Left hindlimb (tissue), 1 donor: ENCODE measurements at regions not wholly inside any gene's neighbourhood (a gene's known extent, or its start where the extent isn't known, plus 50 kb on each side); places are given as distances from the start of the nearest gene placed in this dataset.

ENCODE experiments used
- DNase-seq: peaks from one replicate; pipeline ENCODE4 v3.0.0-alpha.2; 2018

GRCh38 chr3:104988496-104988895, 378.2 kb upstream of the ALCAM start:
- no peak for DNase-seq

DNA sequence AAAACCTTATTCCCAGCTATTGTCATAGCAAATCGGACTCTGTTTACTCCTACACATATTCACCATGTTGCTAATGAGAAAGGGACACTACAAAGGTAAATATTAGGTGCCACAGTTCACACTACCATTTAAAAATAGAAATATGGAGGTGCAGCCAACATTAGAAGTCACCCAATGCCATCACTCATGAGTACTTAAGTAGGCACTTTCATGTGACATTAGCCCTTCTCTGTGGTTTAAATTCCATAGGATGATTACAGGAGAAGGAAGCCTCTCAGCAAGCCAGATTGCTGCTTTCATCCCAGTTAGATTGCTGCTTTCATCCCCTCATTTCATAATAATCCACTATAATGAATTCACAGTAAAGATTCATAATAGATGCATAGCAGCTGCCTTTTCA, 376.8 kb upstream of the ALCAM start:
- no peak for DNase-seq

- no peak for DNase-seq
Observed at GRCh38 chr3:104990758-104991157, 376.0 kb upstream of the ALCAM start.

DNA sequence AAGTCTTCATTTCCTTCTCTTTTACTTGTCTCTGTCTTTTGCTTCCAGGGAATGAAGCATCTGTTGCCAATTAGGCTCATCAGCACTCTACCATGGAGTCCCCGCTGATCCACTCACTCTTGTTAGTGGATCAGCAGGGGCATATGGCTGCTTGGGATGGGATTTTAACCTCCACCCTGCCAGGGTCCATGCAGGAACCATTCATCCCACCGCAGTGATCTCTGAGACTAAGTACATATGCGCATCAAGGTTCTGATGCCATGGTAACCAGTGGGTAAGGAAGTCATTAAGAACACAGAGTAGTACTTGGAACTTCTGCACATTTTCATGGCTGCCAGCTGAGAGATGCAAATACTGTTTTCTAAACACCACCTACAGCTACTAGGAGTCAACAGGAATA, 374.0 kb upstream of the ALCAM start:
- no peak for DNase-seq

DNA sequence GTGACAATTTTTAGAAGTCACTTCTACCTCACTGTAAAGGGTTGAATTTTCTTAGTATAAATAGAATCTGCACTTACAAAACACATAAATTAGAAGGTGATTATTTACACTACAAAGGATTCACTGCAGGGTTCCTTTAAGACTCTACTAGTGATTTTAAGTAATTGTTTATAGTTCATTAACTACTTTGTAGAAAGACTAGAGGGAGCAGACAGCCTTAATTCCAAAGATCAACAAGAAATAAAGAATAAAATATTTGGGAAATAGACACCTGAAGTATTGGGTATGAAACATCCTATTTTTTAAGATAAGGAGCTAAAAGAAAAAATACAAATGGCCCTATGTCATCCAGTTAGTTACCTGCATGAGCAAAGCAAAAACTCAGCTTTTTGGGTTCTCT, 360.5 kb upstream of the ALCAM start:
- DNase-seq = no peak

DNA sequence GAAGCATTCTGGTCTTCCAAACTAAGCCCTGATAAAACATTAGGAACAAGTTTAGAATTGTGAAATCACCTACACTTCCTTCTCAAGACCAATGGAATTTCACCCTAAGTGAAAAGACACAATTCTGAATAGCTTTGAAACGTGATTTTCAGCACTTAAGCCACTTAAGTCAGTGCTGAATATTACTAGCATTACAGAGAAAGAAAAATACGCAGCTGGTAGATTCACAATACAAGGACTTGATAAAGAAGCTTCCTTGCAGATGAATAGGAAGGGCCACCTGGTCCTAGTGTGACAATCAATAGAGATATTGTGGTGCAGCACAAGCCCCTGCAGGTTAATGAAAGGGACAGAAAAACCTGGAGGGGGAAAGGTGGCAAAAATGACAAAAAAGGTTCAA, 353.1 kb upstream of the ALCAM start:
- no peak for DNase-seq

DNA sequence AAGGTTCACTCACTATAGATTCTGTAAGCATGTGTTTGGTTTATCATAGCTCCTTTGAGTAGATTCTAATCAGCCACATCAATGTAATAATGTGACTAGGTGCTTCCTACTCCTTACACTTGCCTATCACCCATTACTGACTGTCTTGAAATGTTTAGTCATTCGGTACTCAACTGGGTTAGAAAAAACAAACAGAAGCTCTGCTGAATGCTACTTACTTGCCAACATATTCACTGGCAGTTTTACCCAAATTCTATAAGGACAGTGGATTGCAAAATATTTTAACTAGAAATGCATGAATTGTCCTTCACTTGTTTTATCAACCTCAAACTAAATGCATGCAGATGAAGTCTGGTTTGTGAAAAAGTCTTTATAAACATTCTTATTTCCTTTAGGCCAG, 352.1 kb upstream of the ALCAM start:
- DNase-seq = no peak

GRCh38 chr3:105022813-105023212, 343.9 kb upstream of the ALCAM start:
- DNase-seq = no peak

DNA sequence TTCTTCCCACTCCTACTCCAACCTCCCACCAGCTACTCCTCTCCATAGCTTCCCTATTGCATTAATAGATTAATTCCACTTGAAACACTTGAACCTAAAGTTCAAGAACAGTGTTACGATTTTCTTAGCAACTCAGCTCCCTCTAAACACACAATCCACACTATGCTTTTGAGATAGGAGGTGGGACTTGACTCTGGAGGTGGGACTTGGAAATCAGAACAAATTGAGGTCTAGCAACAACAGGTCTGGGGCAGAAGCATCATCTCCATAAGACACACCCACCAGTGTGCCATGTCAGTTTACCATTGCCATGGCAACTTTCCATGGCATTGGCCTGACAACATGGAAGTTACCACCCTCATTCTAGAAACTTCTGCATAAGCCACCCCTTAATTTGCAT, 336.5 kb upstream of the ALCAM start:
- no peak for DNase-seq

- no peak for DNase-seq
Observed at GRCh38 chr3:105032541-105032940, 334.2 kb upstream of the ALCAM start.

DNA sequence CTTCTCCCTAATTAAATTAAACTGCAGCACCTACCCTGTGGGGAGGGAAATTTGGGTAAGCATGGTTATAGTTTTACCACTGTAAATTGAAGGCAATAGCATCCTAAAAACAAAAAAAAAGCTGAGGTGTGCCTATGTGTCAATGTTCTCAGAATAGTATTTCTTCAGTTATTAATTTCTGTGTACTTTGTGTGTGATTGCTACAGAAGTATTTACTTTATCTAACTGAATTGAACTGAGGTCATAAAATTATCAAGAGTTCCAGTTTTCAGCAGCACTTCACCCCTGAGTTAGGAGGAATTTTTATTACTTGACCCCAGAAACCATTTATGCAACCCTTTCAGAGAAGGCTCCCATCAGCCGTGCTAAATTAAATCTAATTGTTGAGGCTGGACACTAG, 333.6 kb upstream of the ALCAM start:
- DNase-seq = no peak

DNA sequence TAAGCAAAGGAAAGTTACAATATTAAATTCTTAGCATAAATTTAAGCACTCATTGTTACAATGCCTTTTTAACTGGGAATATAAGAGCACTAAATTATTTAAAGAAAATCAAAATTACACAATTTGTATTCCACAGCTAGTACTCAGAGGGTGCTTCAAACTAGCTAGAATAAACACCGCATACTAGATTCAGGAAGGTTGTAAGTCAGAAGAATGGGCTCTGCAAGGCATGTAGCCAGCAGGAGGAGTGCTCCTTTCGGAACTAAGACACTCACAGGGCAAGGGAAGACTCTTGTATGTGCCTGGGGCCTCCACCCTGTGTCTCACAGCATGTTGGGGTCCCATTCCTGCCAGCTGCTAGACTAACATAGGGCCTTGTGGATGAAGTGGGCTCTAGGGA, 327.7 kb upstream of the ALCAM start:
- no peak for DNase-seq

DNA sequence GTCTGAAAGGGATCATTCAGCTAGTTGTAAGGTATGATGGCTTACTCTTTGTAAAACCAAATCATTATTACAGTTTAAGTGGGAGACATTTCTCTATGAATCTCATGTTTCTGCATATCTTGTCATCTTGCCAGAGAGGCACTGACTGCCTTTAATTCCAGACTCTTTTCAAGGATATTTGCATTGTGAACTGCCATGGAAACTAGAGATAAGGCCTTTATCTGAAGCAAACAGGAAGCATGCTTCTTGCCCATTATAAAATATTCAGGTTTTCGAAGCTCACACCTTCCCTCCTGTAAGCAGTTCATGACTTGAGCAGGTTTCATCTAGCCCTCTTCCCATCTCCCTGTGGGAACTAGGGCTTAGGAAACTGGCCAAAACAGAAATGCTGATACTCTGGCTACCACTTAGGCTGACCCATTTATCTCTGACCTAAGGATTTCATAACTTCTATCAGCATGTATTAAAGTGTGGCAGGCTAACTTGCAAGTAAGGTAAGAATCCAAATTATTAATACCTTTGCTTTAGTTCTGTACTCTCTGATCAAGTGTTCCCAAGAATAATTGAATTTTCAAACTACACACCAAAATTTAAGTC, 326.6 kb upstream of the ALCAM start:
- DNase-seq = no peak

DNA sequence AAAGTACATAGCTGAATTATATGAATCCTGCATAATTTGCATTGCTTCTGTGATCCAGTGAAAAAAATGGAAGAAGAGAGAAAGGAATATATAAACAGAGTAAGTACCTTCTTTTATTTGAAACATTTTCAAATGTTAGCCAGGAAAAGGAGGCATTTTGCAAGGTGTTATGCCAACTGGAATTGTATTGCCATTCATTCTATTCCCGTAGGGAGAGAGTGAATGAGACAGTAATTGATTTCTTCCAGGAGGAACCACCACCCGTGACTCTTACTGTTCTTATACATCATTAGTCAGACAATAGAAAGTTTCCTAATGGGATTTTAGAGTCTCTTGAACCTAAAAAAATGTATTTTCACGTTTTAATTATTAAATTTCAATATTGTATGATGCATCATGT, 324.1 kb upstream of the ALCAM start:
- DNase-seq = no peak

GRCh38 chr3:105051111-105051510, 315.6 kb upstream of the ALCAM start:
- no peak for DNase-seq

- no peak for DNase-seq
Observed at GRCh38 chr3:105051972-105052371, 314.7 kb upstream of the ALCAM start.

DNA sequence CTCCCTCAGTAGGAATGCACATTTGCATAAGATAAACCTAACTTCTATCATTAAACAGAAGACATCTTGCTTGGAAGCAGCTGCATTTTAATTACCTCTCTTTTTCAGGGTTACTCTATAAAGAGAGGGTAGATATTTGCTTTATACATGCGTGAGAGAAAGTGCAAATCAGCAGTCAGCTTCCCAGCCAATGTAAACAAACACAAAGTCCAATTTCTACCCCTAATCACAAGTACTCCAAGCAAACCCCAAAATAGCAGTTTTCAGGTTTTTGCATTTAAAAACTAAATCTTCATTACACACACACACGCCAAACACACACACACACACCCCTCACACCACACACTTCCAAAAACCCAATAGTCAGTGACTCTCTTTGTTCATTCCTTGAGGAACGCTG, 303.9 kb upstream of the ALCAM start:
- DNase-seq = no peak

GRCh38 chr3:105065895-105066839, 300.5 kb upstream of the ALCAM start:
- DNase-seq = no peak

GRCh38 chr3:105067361-105067760, 299.3 kb upstream of the ALCAM start:
- DNase-seq = no peak

- DNase-seq = no peak
Observed at GRCh38 chr3:105077060-105077822, 289.5 kb upstream of the ALCAM start.

DNA sequence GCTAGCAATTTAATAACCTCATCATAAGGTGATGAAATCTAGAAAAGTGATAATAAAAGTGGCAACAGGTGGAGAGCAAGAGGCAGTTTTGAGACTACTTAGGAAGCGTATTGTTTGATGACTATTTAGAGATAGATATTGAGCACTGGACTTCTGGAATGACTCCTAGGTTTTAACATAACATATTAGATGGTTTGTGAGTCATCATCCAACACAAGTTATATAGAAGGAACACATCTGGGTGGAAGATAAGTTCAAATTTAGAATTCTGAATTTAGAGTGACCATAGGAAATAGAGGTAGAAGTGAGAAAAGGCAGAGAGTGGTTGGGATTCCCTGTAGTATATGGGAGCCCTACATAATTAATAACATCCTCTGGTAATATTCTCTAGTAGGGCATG, 282.8 kb upstream of the ALCAM start:
- DNase-seq = no peak

DNA sequence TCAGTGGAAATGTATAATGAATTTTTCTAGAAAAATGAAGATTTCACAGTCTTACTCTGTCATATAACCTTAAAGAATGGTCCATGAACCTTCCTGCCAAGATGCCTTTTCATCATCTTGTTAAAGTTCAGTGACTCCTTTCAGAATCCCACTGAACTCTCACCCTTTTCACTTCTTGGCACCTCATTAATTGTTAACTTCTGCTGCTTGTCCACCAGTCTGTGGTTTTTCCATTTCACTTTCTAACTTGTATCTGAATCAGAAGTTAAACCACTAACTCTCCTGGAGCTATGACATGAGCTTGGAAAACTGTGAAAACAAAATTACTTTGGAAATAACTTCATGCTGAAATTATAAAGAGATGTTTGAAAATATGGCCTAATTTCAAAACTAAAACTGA, 281.2 kb upstream of the ALCAM start:
- no peak for DNase-seq

- DNase-seq = no peak
Observed at GRCh38 chr3:105093371-105094252, 273.1 kb upstream of the ALCAM start.
